T-helper 17 cell (primary cell): ENCODE measurements at regions not wholly inside any gene's neighbourhood (a gene's known extent, or its start where the extent isn't known, plus 50 kb on each side); places are given as distances from the start of the nearest gene placed in this dataset.

ENCODE experiments used
- ATAC-seq: fragments of 150-1000 bp; cut with Tn5 transposase; 2 replicates; pipeline ENCODE4 v1.10.0; 2021; ENCODE audit warnings: mild to moderate bottlenecking, moderate library complexity
- DNase-seq, 3 donors: peaks; one replicate each; pipeline versions ENCODE4 v3.0.0 to v3.0.0-alpha.2; 2020 to 2021
- H3K9me3 ChIP-seq: one replicate; pipeline ENCODE4 v1.7.0; 2013; ENCODE audit warnings: low read length, mild to moderate bottlenecking; ENCODE audit not compliant: control insufficient read depth, poor library complexity, severe bottlenecking
- H3K27ac Mint-ChIP-seq: one replicate; pipeline ENCODE4 v1.8.0; 2022; ENCODE audit warnings: mild to moderate bottlenecking, moderate library complexity, mixed read lengths
- H3K27me3 Mint-ChIP-seq: one replicate; pipeline ENCODE4 v1.8.0; 2022; ENCODE audit warnings: mixed read lengths
- H3K36me3 Mint-ChIP-seq: one replicate; pipeline ENCODE4 v1.8.0; 2022; ENCODE audit warnings: low read depth, mixed read lengths
- H3K4me1 Mint-ChIP-seq: one replicate; pipeline ENCODE4 v1.8.0; 2022; ENCODE audit warnings: mild to moderate bottlenecking, mixed read lengths
- H3K4me3 Mint-ChIP-seq: one replicate; pipeline ENCODE4 v1.8.0; 2022; ENCODE audit warnings: mild to moderate bottlenecking, moderate library complexity, mixed read lengths

GRCh38 chr6:9178071-9178470 lies 742.7 kb upstream of the SLC35B3 start:
- no peak for DNase-seq
- Mint-ChIP-seq H3K27me3 (no peaks in the 10 kb centered on the region), H3K4me1 (no peaks in the 10 kb centered on the region), H3K4me3 (no peak overlapping the region), H3K27ac (no peak overlapping the region), H3K36me3 (no peaks in the 10 kb centered on the region)
- no peak for ATAC-seq
- no peaks in the 10 kb centered on the region for H3K9me3 ChIP-seq

- no peak for ATAC-seq
- H3K27me3 Mint-ChIP-seq = no peaks in the 10 kb centered on the region
- peaks cover 3% of the 10 kb centered on the region for H3K9me3 ChIP-seq
- H3K4me3 Mint-ChIP-seq = no peak overlapping the region
- no peak overlapping the region for H3K27ac Mint-ChIP-seq
- no peak for DNase-seq
- no peaks in the 10 kb centered on the region for H3K4me1 Mint-ChIP-seq
- H3K36me3 Mint-ChIP-seq = no peaks in the 10 kb centered on the region
These were observed 737.9 kb upstream of the SLC35B3 start for GRCh38 chr6:9173229-9173628.

GRCh38 chr6:9172096-9172495 lies 736.8 kb upstream of the SLC35B3 start:
- ATAC-seq (no peak), DNase-seq (no peak)
- H3K4me1 Mint-ChIP-seq = no peaks in the 10 kb centered on the region
- H3K27ac Mint-ChIP-seq = no peak overlapping the region
- H3K4me3 Mint-ChIP-seq = no peak overlapping the region
- no peaks in the 10 kb centered on the region for H3K27me3 Mint-ChIP-seq
- H3K36me3 Mint-ChIP-seq = no peaks in the 10 kb centered on the region
- peaks cover 3% of the 10 kb centered on the region for H3K9me3 ChIP-seq

GRCh38 chr6:9168669-9169068 lies 733.3 kb upstream of the SLC35B3 start:
- H3K36me3 Mint-ChIP-seq = no peaks in the 10 kb centered on the region
- H3K27ac Mint-ChIP-seq = no peak overlapping the region
- ATAC-seq (no peak), DNase-seq (no peak)
- H3K9me3 ChIP-seq = peaks cover 3% of the 10 kb centered on the region
- no peaks in the 10 kb centered on the region for H3K4me1 Mint-ChIP-seq
- no peaks in the 10 kb centered on the region for H3K27me3 Mint-ChIP-seq
- no peak overlapping the region for H3K4me3 Mint-ChIP-seq

- peaks cover 3% of the 10 kb centered on the region for H3K9me3 ChIP-seq
- no peaks in the 10 kb centered on the region for H3K4me1 Mint-ChIP-seq
- no peak for DNase-seq
- no peak overlapping the region for H3K27ac Mint-ChIP-seq
- no peak for ATAC-seq
- no peak overlapping the region for H3K4me3 Mint-ChIP-seq
- no peaks in the 10 kb centered on the region for H3K27me3 Mint-ChIP-seq
- no peaks in the 10 kb centered on the region for H3K36me3 Mint-ChIP-seq
These were observed 726.4 kb upstream of the SLC35B3 start for GRCh38 chr6:9161731-9162130.

- Mint-ChIP-seq H3K36me3 (no peaks in the 10 kb centered on the region), H3K4me3 (no peak overlapping the region), H3K27me3 (no peaks in the 10 kb centered on the region), H3K4me1 (no peaks in the 10 kb centered on the region), H3K27ac (no peak overlapping the region)
- peaks cover 3% of the 10 kb centered on the region for H3K9me3 ChIP-seq
- no peak for ATAC-seq
- no peak for DNase-seq
These were observed 723.7 kb upstream of the SLC35B3 start for GRCh38 chr6:9159051-9159450.

- no peak for DNase-seq
- Mint-ChIP-seq H3K27me3 (no peaks in the 10 kb centered on the region), H3K4me1 (no peaks in the 10 kb centered on the region), H3K27ac (no peak overlapping the region), H3K4me3 (no peak overlapping the region), H3K36me3 (no peaks in the 10 kb centered on the region)
- no peak for ATAC-seq
- H3K9me3 ChIP-seq = no peaks in the 10 kb centered on the region
These were observed 720.5 kb upstream of the SLC35B3 start for GRCh38 chr6:9155836-9156235.

- no peaks in the 10 kb centered on the region for H3K27me3 Mint-ChIP-seq
- no peaks in the 10 kb centered on the region for H3K9me3 ChIP-seq
- H3K4me1 Mint-ChIP-seq = no peaks in the 10 kb centered on the region
- no peak for ATAC-seq
- H3K4me3 Mint-ChIP-seq = no peak overlapping the region
- no peak for DNase-seq
- no peak overlapping the region for H3K27ac Mint-ChIP-seq
- H3K36me3 Mint-ChIP-seq = no peaks in the 10 kb centered on the region
These were observed 707.8 kb upstream of the SLC35B3 start for GRCh38 chr6:9143140-9143539.

GRCh38 chr6:9140951-9141460 lies 705.7 kb upstream of the SLC35B3 start:
- ATAC-seq (no peak), DNase-seq (no peak)
- Mint-ChIP-seq H3K27me3 (no peaks in the 10 kb centered on the region), H3K36me3 (no peaks in the 10 kb centered on the region), H3K4me1 (no peaks in the 10 kb centered on the region), H3K4me3 (no peak overlapping the region), H3K27ac (no peak overlapping the region)
- no peaks in the 10 kb centered on the region for H3K9me3 ChIP-seq

GRCh38 chr6:9140172-9140571 lies 704.8 kb upstream of the SLC35B3 start:
- H3K27ac Mint-ChIP-seq = no peak overlapping the region
- H3K9me3 ChIP-seq = no peaks in the 10 kb centered on the region
- ATAC-seq (no peak), DNase-seq (no peak)
- no peak overlapping the region for H3K4me3 Mint-ChIP-seq
- no peaks in the 10 kb centered on the region for H3K36me3 Mint-ChIP-seq
- no peaks in the 10 kb centered on the region for H3K27me3 Mint-ChIP-seq
- H3K4me1 Mint-ChIP-seq = no peaks in the 10 kb centered on the region

- no peak for ATAC-seq
- DNase-seq = no peak
- no peak overlapping the region for H3K27ac Mint-ChIP-seq
- no peaks in the 10 kb centered on the region for H3K4me1 Mint-ChIP-seq
- no peaks in the 10 kb centered on the region for H3K36me3 Mint-ChIP-seq
- no peaks in the 10 kb centered on the region for H3K9me3 ChIP-seq
- H3K27me3 Mint-ChIP-seq = no peaks in the 10 kb centered on the region
- no peak overlapping the region for H3K4me3 Mint-ChIP-seq
These were observed 704.4 kb upstream of the SLC35B3 start for GRCh38 chr6:9139746-9140145.

GRCh38 chr6:9138936-9139335 lies 703.6 kb upstream of the SLC35B3 start:
- ATAC-seq = no peak

GRCh38 chr6:9136141-9136822 lies 700.9 kb upstream of the SLC35B3 start:
- no peak overlapping the region for H3K27ac Mint-ChIP-seq
- no peak for DNase-seq
- H3K4me3 Mint-ChIP-seq = no peak overlapping the region
- H3K4me1 Mint-ChIP-seq = no peaks in the 10 kb centered on the region
- no peaks in the 10 kb centered on the region for H3K9me3 ChIP-seq
- ATAC-seq = no peak
- H3K27me3 Mint-ChIP-seq = no peaks in the 10 kb centered on the region
- H3K36me3 Mint-ChIP-seq = no peaks in the 10 kb centered on the region

More at GRCh38 chr6:9138936-9139335, 703.6 kb upstream of the SLC35B3 start:
- H3K4me3 Mint-ChIP-seq = no peak overlapping the region
- H3K36me3 Mint-ChIP-seq = no peaks in the 10 kb centered on the region
- no peak for DNase-seq
- no peaks in the 10 kb centered on the region for H3K27me3 Mint-ChIP-seq
- no peak overlapping the region for H3K27ac Mint-ChIP-seq
- H3K4me1 Mint-ChIP-seq = no peaks in the 10 kb centered on the region
- H3K9me3 ChIP-seq = no peaks in the 10 kb centered on the region

- no peak overlapping the region for H3K4me3 Mint-ChIP-seq
- DNase-seq (no peak), ATAC-seq (no peak)
- H3K4me1 Mint-ChIP-seq = no peaks in the 10 kb centered on the region
- H3K36me3 Mint-ChIP-seq = no peaks in the 10 kb centered on the region
- no peaks in the 10 kb centered on the region for H3K9me3 ChIP-seq
- no peaks in the 10 kb centered on the region for H3K27me3 Mint-ChIP-seq
- no peak overlapping the region for H3K27ac Mint-ChIP-seq
These were observed 696.3 kb upstream of the SLC35B3 start for GRCh38 chr6:9131616-9132015.
